OCI-LY1 (cell line): ENCODE measurements at regions not wholly inside any gene's neighbourhood (a gene's known extent, or its start where the extent isn't known, plus 50 kb on each side); places are given as distances from the start of the nearest gene placed in this dataset.

ENCODE experiments used
- H2AFZ ChIP-seq: fragments of 200-600 bp; sonication (generic), shearing (Covaris generic); 2 replicates; pipeline ENCODE4 v1.6.0; 2014; ENCODE audit warnings: antibody characterized with exemption, mild to moderate bottlenecking, low read length
- H3F3A ChIP-seq: fragments of 200-600 bp; sonication (generic), shearing (Covaris generic); 2 replicates; pipeline ENCODE4 v1.6.0; 2014; ENCODE audit warnings: mild to moderate bottlenecking, antibody characterized with exemption, low read length, moderate library complexity; ENCODE audit not compliant: insufficient read depth
- H3K27ac ChIP-seq: fragments of 200-600 bp; sonication (generic); 2 replicates; pipeline ENCODE4 v1.5.1; 2014; ENCODE audit warnings: low read length, mixed run types, mild to moderate bottlenecking, low read depth; ENCODE audit not compliant: poor library complexity, severe bottlenecking
- H3K27me3 ChIP-seq: fragments of 200-600 bp; sonication (generic); 2 replicates; pipeline ENCODE4 v1.6.0; 2014; ENCODE audit warnings: antibody characterized with exemption, mild to moderate bottlenecking, low read length, moderate library complexity; ENCODE audit not compliant: insufficient read depth
- H3K36me3 ChIP-seq: fragments of 200-600 bp; sonication (generic); 2 replicates; pipeline ENCODE4 v1.6.1; 2014; ENCODE audit warnings: mild to moderate bottlenecking, antibody characterized with exemption, low read length, moderate library complexity, mixed read lengths; ENCODE audit not compliant: insufficient read depth
- H3K4me1 ChIP-seq: fragments of 200-600 bp; sonication (generic); 2 replicates; pipeline ENCODE4 v1.5.1; 2014; ENCODE audit warnings: mild to moderate bottlenecking, low read length, moderate library complexity; ENCODE audit not compliant: insufficient read depth, severe bottlenecking
- H3K4me2 ChIP-seq: fragments of 200-600 bp; sonication (generic), shearing (Covaris generic); 2 replicates; pipeline ENCODE4 v1.6.1; 2014; ENCODE audit warnings: low read length
- H3K4me3 ChIP-seq: fragments of 200-600 bp; sonication (generic); 2 replicates; pipeline ENCODE4 v1.5.1; 2014; ENCODE audit warnings: low read length, low read depth, mild to moderate bottlenecking, mixed read lengths; ENCODE audit not compliant: poor library complexity, severe bottlenecking
- H3K79me2 ChIP-seq: fragments of 200-600 bp; shearing (Covaris generic); 2 replicates; pipeline ENCODE4 v1.6.1; 2016; ENCODE audit warnings: mixed run types, low read length, mixed read lengths; ENCODE audit not compliant: insufficient read depth
- H3K9ac ChIP-seq: fragments of 200-600 bp; sonication (generic), shearing (Covaris generic); 2 replicates; pipeline ENCODE4 v1.6.1; 2014; ENCODE audit warnings: mild to moderate bottlenecking, low read length, mixed read lengths
- H3K9me2 ChIP-seq: fragments of 200-600 bp; sonication (generic), shearing (Covaris generic); 2 replicates; pipeline ENCODE4 v1.6.1; 2014; ENCODE audit warnings: low read depth, mild to moderate bottlenecking, low read length, mixed read lengths
- H3K9me3 ChIP-seq: fragments of 200-600 bp; shearing (Covaris generic); 2 replicates; pipeline ENCODE4 v1.6.1; 2014; ENCODE audit warnings: low read length, mixed read lengths
- H4K20me1 ChIP-seq: fragments of 200-600 bp; sonication (generic), shearing (Covaris generic); 2 replicates; pipeline ENCODE4 v1.6.0; 2016; ENCODE audit warnings: mild to moderate bottlenecking, low read length; ENCODE audit not compliant: insufficient read depth
- CTCF ChIP-seq: fragments of 200-600 bp; sonication (generic), shearing (Covaris generic); IDR thresholded peaks from 2 replicates; pipeline ENCODE4 v1.5.1; 2017; ENCODE audit warnings: mild to moderate bottlenecking, antibody characterized with exemption, low read length, moderate library complexity, mixed read lengths
- EZH2 ChIP-seq: fragments of 200-600 bp; sonication (generic), shearing (Covaris generic); IDR thresholded peaks from 2 replicates; pipeline ENCODE4 v1.8.0; 2017; ENCODE audit warnings: borderline replicate concordance, mixed run types, mild to moderate bottlenecking, antibody characterized with exemption, low read length, moderate library complexity, mixed read lengths

GRCh38 chr15:31452595-31453557, 126.2 kb downstream of the KLF13 start:
- TF ChIP-seq EZH2: no peak
- TF ChIP-seq CTCF: no peak
- no peaks in the 10 kb centered on the region for H3K9me2 ChIP-seq
- no peaks in the 10 kb centered on the region for H3K79me2 ChIP-seq
- H3K27me3 ChIP-seq: no peaks in the 10 kb centered on the region
- H3K4me1 ChIP-seq: peaks cover 62% of the 10 kb centered on the region
- peak overlapping the region; percentile 23 for H3K4me2 ChIP-seq
- peak overlapping the region; percentile 90 for H3K27ac ChIP-seq
- H3K36me3 ChIP-seq: no peaks in the 10 kb centered on the region
- peaks cover 21% of the 10 kb centered on the region for H3F3A ChIP-seq
- no peaks in the 10 kb centered on the region; the same call in 1 of the 2 replicates for H3K9me3 ChIP-seq
- peak overlapping the region; percentile 28; the same call in 1 of the 2 replicates for H3K9ac ChIP-seq
- no peak overlapping the region for H3K4me3 ChIP-seq
- H2AFZ ChIP-seq: no peak overlapping the region
- H4K20me1 ChIP-seq: no peaks in the 10 kb centered on the region

GRCh38 chr15:31453558-31454318, 127.1 kb downstream of the KLF13 start:
- no peak overlapping the region for H3K4me3 ChIP-seq
- H3K9ac ChIP-seq: no peak overlapping the region; the same call in 1 of the 2 replicates
- peak overlapping the region; percentile 90 for H3K27ac ChIP-seq
- peaks cover 21% of the 10 kb centered on the region for H3F3A ChIP-seq
- no peak overlapping the region for H2AFZ ChIP-seq
- no peaks in the 10 kb centered on the region for H3K36me3 ChIP-seq
- H3K4me1 ChIP-seq: peaks cover 62% of the 10 kb centered on the region
- no peaks in the 10 kb centered on the region for H3K79me2 ChIP-seq
- TF ChIP-seq EZH2 (no peak), CTCF (no peak)
- peak overlapping the region; percentile 23; the same call in 1 of the 2 replicates for H3K4me2 ChIP-seq
- no peaks in the 10 kb centered on the region for H3K9me2 ChIP-seq
- no peaks in the 10 kb centered on the region for H3K27me3 ChIP-seq
- H4K20me1 ChIP-seq: no peaks in the 10 kb centered on the region
- no peaks in the 10 kb centered on the region; the same call in 1 of the 2 replicates for H3K9me3 ChIP-seq

- TF ChIP-seq CTCF (peak; percentile 29; the same call in 1 of the 2 replicates), EZH2 (no peak)
- H4K20me1 ChIP-seq: no peaks in the 10 kb centered on the region
- no peaks in the 10 kb centered on the region; the same call in 1 of the 2 replicates for H3K9me3 ChIP-seq
- H3K36me3 ChIP-seq: no peaks in the 10 kb centered on the region
- H3K9ac ChIP-seq: no peak overlapping the region
- H3K27ac ChIP-seq: peak overlapping the region; percentile 100
- H3F3A ChIP-seq: peaks cover 27% of the 10 kb centered on the region
- peaks cover 70% of the 10 kb centered on the region for H3K4me1 ChIP-seq
- H3K27me3 ChIP-seq: no peaks in the 10 kb centered on the region
- no peak overlapping the region for H3K4me2 ChIP-seq
- H3K4me3 ChIP-seq: no peak overlapping the region
- H2AFZ ChIP-seq: no peak overlapping the region
- no peaks in the 10 kb centered on the region for H3K9me2 ChIP-seq
- no peaks in the 10 kb centered on the region for H3K79me2 ChIP-seq
These were observed 128.9 kb downstream of the KLF13 start for GRCh38 chr15:31455499-31455898.
